NB4 (cell line): ENCODE measurements at regions not wholly inside any gene's neighbourhood (a gene's known extent, or its start where the extent isn't known, plus 50 kb on each side); places are given as distances from the start of the nearest gene placed in this dataset.

Source experiments
- DNase-seq: peaks from one replicate; pipeline ENCODE4 v3.0.0; 2010; ENCODE audit warnings: low read depth
- H3K4me3 ChIP-seq: one replicate; pipeline ENCODE4 v1.5.1; 2011; ENCODE audit warnings: mild to moderate bottlenecking, low read depth, low read length, moderate library complexity
- CTCF ChIP-seq: IDR thresholded peaks from one replicate; pipeline ENCODE4 v1.5.1; 2012; ENCODE audit warnings: low read depth, low read length
- MAX ChIP-seq: IDR thresholded peaks from 2 replicates; pipeline ENCODE4 v1.6.1; 2011; ENCODE audit warnings: low read depth, low read length
- MYC ChIP-seq: IDR thresholded peaks from 2 replicates; pipeline ENCODE4 v1.6.1; 2011; ENCODE audit warnings: low read depth, low read length
- POLR2A ChIP-seq: IDR thresholded peaks from 2 replicates; pipeline ENCODE4 v1.6.1; 2011; ENCODE audit warnings: mild to moderate bottlenecking; ENCODE audit not compliant: insufficient read length; ENCODE audit errors: extremely low read depth

- H3K4me3 ChIP-seq: no peak overlapping the region
- TF ChIP-seq CTCF: no peak
- TF ChIP-seq POLR2A: no peak
- TF ChIP-seq MAX: no peak
- no peak for TF ChIP-seq MYC
- no peak for DNase-seq
These were observed 277.4 kb downstream of the ETS1 start for GRCh38 chr11:128310005-128310404.

GRCh38 chr11:128308794-128309193 is 278.6 kb downstream of the ETS1 start:
- no peak for DNase-seq
- no peak overlapping the region for H3K4me3 ChIP-seq
- TF ChIP-seq POLR2A: no peak
- TF ChIP-seq MYC: no peak
- TF ChIP-seq CTCF: no peak
- no peak for TF ChIP-seq MAX

- TF ChIP-seq MAX: no peak
- no peak for TF ChIP-seq CTCF
- no peak for DNase-seq
- H3K4me3 ChIP-seq: no peak overlapping the region
These were observed 281.8 kb downstream of the ETS1 start for GRCh38 chr11:128305588-128305987.

- TF ChIP-seq POLR2A (no peak), CTCF (no peak), MYC (no peak), MAX (no peak)
- no peak overlapping the region for H3K4me3 ChIP-seq
- DNase-seq: no peak
These were observed 282.5 kb downstream of the ETS1 start for GRCh38 chr11:128304666-128305485.

- H3K4me3 ChIP-seq: no peak overlapping the region
- TF ChIP-seq MAX: no peak
- no peak for TF ChIP-seq CTCF
- no peak for TF ChIP-seq MYC
- no peak for TF ChIP-seq POLR2A
- DNase-seq: no peak
These were observed 283.2 kb downstream of the ETS1 start for GRCh38 chr11:128304116-128304515.
